Left ventricle myocardium inferior (tissue), 1 donor: ENCODE measurements at regions not wholly inside any gene's neighbourhood (a gene's known extent, or its start where the extent isn't known, plus 50 kb on each side); places are given as distances from the start of the nearest gene placed in this dataset.

Experiments used
- DNase-seq: peaks from one replicate; pipeline ENCODE4 v3.0.0-alpha.2; 2020
- H3K27ac ChIP-seq: fragments of 200-600 bp; replicated peaks from 2 replicates; pipeline ENCODE4 v1.8.0; 2021
- H3K27me3 ChIP-seq: fragments of 200-600 bp; 2 replicates; pipeline ENCODE4 v1.8.0; 2021; ENCODE audit warnings: low read depth
- H3K36me3 ChIP-seq: fragments of 200-600 bp; 2 replicates; pipeline ENCODE4 v1.8.0; 2021
- H3K4me1 ChIP-seq: fragments of 200-600 bp; 2 replicates; pipeline ENCODE4 v1.8.0; 2021
- H3K4me3 ChIP-seq: fragments of 200-600 bp; 2 replicates; pipeline ENCODE4 v1.8.0; 2021; ENCODE audit warnings: mild to moderate bottlenecking, moderate library complexity
- H3K9me3 ChIP-seq: fragments of 200-600 bp; replicated peaks from 2 replicates; pipeline ENCODE4 v1.8.0; 2021
- intact Hi-C: fragments of 100-400 bp; cut with micrococcal nuclease; formaldehyde crosslinking; loops from one replicate; pipeline ENCODE4 v1.11.0; 2022
- TF ChIP-seq, protein P1 (sequence below): fragments of 200-600 bp; IDR thresholded peaks from 2 replicates; pipeline ENCODE4 v1.8.0; 2021; ENCODE audit warnings: antibody characterized with exemption, mild to moderate bottlenecking, borderline replicate concordance
- donor health status: DM: no; HTN: yes; CAD: no; lungs with severe emphysema.

DNA sequence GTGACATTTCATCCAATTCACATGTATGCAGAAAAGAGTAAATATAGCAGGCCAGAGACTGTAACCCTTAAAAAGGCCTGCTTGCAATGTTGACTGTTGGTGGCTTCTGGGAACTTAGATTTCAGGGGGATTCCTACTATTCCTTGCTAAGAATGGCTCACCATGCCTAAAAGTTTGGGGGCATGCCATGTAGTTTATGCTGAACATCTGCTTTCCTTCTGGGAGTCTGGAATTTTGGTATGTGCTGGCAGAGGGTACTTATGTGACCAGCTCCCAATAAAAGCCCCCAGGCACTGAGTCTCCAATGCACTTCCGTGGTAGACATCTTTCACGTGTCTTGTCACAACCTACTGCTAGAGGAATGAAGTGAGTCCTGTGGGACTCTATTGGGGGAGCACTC, 88.4 kb upstream of the PCDH8 start:
- intact Hi-C loops = no loop called here
- no peaks in the 10 kb centered on the region for H3K36me3 ChIP-seq
- TF ChIP-seq, protein P1, sequence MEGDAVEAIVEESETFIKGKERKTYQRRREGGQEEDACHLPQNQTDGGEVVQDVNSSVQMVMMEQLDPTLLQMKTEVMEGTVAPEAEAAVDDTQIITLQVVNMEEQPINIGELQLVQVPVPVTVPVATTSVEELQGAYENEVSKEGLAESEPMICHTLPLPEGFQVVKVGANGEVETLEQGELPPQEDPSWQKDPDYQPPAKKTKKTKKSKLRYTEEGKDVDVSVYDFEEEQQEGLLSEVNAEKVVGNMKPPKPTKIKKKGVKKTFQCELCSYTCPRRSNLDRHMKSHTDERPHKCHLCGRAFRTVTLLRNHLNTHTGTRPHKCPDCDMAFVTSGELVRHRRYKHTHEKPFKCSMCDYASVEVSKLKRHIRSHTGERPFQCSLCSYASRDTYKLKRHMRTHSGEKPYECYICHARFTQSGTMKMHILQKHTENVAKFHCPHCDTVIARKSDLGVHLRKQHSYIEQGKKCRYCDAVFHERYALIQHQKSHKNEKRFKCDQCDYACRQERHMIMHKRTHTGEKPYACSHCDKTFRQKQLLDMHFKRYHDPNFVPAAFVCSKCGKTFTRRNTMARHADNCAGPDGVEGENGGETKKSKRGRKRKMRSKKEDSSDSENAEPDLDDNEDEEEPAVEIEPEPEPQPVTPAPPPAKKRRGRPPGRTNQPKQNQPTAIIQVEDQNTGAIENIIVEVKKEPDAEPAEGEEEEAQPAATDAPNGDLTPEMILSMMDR = no peak

GRCh38 chr13:52934258-52934657, 85.8 kb upstream of the PCDH8 start:
- intact Hi-C loops = no loop called here
- Histone ChIP-seq H3K4me1 (no peaks in the 10 kb centered on the region), H3K27me3 (peaks cover 38% of the 10 kb centered on the region), H3K4me3 (no peak overlapping the region), H3K27ac (no peak overlapping the region), H3K9me3 (no peaks in the 10 kb centered on the region), H3K36me3 (no peaks in the 10 kb centered on the region)
- TF ChIP-seq, protein P1 = no peak
- no peak for DNase-seq

More for the DNA sequence above, 88.4 kb upstream of the PCDH8 start:
- H3K27ac ChIP-seq = no peak overlapping the region
- H3K4me3 ChIP-seq = no peak overlapping the region
- H3K9me3 ChIP-seq = no peaks in the 10 kb centered on the region
- peaks cover 46% of the 10 kb centered on the region for H3K27me3 ChIP-seq
- DNase-seq = no peak
- no peaks in the 10 kb centered on the region for H3K4me1 ChIP-seq

DNA sequence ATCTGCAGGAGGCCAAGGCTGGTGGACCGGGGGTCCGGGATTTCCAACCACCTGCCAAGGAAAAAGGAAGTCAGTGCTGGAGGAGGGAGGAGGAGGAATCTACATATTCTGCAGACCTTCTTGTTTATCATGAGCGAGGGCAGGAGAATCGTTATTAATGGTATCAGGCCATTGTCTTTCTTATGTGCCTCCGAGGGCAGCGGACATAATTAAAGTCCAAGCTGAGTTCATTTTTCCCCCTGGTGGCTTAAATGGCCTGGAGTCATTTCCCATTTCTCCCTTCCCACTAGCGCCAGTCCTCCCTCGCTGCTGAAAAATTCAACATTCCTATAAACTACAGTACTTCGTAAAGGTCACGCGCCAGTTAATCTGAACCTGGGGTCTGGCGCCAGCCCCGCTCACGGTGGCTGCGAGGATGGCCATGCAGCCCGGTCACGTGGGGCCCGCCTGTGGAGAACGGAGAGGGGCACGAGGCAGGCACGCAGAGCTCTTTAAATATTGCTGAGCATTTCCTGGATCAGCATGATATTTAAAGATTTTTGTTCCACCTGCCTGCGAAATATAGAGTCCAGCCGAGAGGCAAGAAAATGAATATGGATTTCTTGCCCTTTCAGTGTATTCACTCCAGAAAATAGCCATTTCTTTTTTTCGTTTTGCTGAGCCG, 85.2 kb upstream of the PCDH8 start:
- Histone ChIP-seq H3K9me3 (no peaks in the 10 kb centered on the region), H3K4me3 (no peak overlapping the region), H3K36me3 (no peaks in the 10 kb centered on the region), H3K27me3 (peaks cover 38% of the 10 kb centered on the region), H3K4me1 (no peaks in the 10 kb centered on the region), H3K27ac (no peak overlapping the region)
- intact Hi-C loops = no loop called here
- DNase-seq = no peak
- TF ChIP-seq, protein P1 = no peak

DNA sequence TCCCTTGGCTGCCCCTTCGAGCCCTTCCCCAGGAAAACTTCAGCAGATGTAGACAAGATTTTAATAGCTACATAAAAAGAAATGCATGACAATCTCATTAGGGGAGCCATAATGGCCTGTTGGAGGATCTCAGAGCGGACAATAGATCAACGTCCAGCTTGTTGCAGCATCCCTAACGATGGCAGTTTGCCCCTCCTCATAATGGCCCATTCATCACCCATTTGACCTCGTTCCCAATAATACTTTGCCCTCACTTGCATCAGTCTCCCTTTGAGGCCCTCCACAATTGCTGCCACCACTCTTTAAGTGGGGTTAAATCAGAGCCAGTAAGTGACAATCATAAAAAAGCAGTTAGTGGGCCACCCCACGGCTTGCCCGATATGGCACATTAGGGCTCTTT, 84.7 kb upstream of the PCDH8 start:
- no peaks in the 10 kb centered on the region for H3K9me3 ChIP-seq
- H3K27ac ChIP-seq = no peak overlapping the region
- DNase-seq = no peak
- peaks cover 37% of the 10 kb centered on the region for H3K27me3 ChIP-seq
- TF ChIP-seq, protein P1 = no peak
- no peaks in the 10 kb centered on the region for H3K36me3 ChIP-seq
- intact Hi-C loops = no loop called here
- H3K4me1 ChIP-seq = no peaks in the 10 kb centered on the region
- H3K4me3 ChIP-seq = no peak overlapping the region

DNA sequence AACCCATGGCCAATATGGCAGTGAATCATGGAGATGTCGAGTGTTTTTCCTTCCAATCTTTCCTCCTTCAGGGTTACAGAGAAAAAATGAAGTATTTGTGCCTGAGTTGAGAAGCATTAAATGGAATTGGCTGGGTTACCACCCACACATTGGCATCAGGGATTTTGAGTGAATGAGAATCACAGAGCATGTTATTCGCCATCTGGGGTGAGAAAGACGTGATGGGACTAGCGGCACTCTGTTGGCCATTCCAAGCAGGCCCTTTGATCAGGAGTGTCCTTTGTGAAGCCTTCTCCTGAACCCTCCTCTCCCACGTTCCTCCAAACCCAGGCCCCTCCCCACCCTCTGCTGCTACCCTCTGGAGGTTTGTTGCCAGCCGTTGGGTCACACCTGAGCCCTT, 84.2 kb upstream of the PCDH8 start:
- peaks cover 37% of the 10 kb centered on the region for H3K27me3 ChIP-seq
- TF ChIP-seq, protein P1 = no peak
- H3K4me3 ChIP-seq = no peak overlapping the region
- intact Hi-C loops = no loop called here
- H3K36me3 ChIP-seq = no peaks in the 10 kb centered on the region
- no peaks in the 10 kb centered on the region for H3K9me3 ChIP-seq
- H3K4me1 ChIP-seq = no peaks in the 10 kb centered on the region
- no peak overlapping the region for H3K27ac ChIP-seq
- no peak for DNase-seq
